Endothelial cell of umbilical vein (primary cell): ENCODE measurements at regions not wholly inside any gene's neighbourhood (a gene's known extent, or its start where the extent isn't known, plus 50 kb on each side); places are given as distances from the start of the nearest gene placed in this dataset.

Experiments
- BruUV-seq: library from RNA; stranded (reverse); fragments of 400-500 nt; replicated peaks from 2 replicates; lab custom pipeline; 2021; lab: Mats Ljungman, UMichigan
- CTCF ChIA-PET: fragments of 300-600, 350-600 bp; sonication (Branson Sonifier 250); formaldehyde crosslinking; loops from one replicate; lab custom pipeline; 2021; ENCODE audit warnings: antibody characterized with exemption, inconsistent platforms; lab: Charles Lee
- POLR2A ChIA-PET: fragments of 300-600, 350-600 bp; sonication (Branson Sonifier 250); formaldehyde crosslinking; loops from one replicate; lab custom pipeline; 2021; ENCODE audit warnings: antibody characterized with exemption, inconsistent platforms; lab: Charles Lee
- DNase-seq: peaks from one replicate; pipeline ENCODE4 v3.0.0-alpha.2; 2011; ENCODE audit warnings: low read depth, low spot score
- FAIRE-seq: peaks from 2 replicates; lab custom pipeline; 2011; peaks lifted over from hg19 to GRCh38; lab: Jason Lieb, UNC
- H2AFZ ChIP-seq: 2 replicates; pipeline ENCODE4 v1.6.0; 2012; ENCODE audit warnings: low read depth, low read length, control low read depth, inconsistent platforms
- H3K27ac ChIP-seq: 2 replicates; pipeline ENCODE4 v1.5.1; 2011; ENCODE audit warnings: low read depth, mild to moderate bottlenecking, control low read depth, low read length, moderate library complexity; ENCODE audit not compliant: insufficient read depth
- H3K27me3 ChIP-seq, 2 experiments: 2 replicates each; pipeline versions ENCODE4 v1.6.0 to v1.6.1; 2011; ENCODE audit warnings: low read length in 2 of 2, mixed read lengths in 1 of 2; ENCODE audit not compliant: control insufficient read depth in 2 of 2, insufficient read depth in 2 of 2
- H3K36me3 ChIP-seq, 2 experiments: 2 replicates in 1 of 2; 3 replicates in 1 of 2; pipeline ENCODE4 v1.5.1; 2011; ENCODE audit warnings: low read length in 2 of 2, mild to moderate bottlenecking in 1 of 2, moderate library complexity in 1 of 2; ENCODE audit not compliant: control insufficient read depth in 2 of 2, insufficient read depth in 2 of 2; ENCODE audit errors: extremely low read depth in 1 of 2
- H3K4me1 ChIP-seq: 3 replicates; pipeline ENCODE4 v1.5.1; 2011; ENCODE audit warnings: mild to moderate bottlenecking, low read length; ENCODE audit not compliant: control insufficient read depth, insufficient read depth; ENCODE audit errors: extremely low read depth
- H3K4me2 ChIP-seq: 2 replicates; pipeline ENCODE4 v1.6.1; 2011; ENCODE audit warnings: low read length, control low read depth, mixed read lengths; ENCODE audit not compliant: insufficient read depth
- H3K4me3 ChIP-seq, 3 experiments: fragments of 200-600 bp in 1 of 3; sonication (generic), shearing (Covaris generic) in 1 of 3; replicated peaks in 1 of 3; 2 replicates each; pipeline ENCODE4 v1.5.1; 2011 to 2016; ENCODE audit warnings: control low read depth in 3 of 3, low read length in 3 of 3, mild to moderate bottlenecking in 2 of 3, inconsistent platforms in 1 of 3, low read depth in 1 of 3, moderate library complexity in 1 of 3; ENCODE audit not compliant: insufficient read depth in 1 of 3
- H3K79me2 ChIP-seq: 2 replicates; pipeline ENCODE4 v1.6.0; 2012; ENCODE audit warnings: low read length, inconsistent platforms; ENCODE audit not compliant: control insufficient read depth, insufficient read depth
- H3K9ac ChIP-seq: replicated peaks from 2 replicates; pipeline ENCODE3; 2011; ENCODE audit warnings: low read length, control low read depth; ENCODE audit not compliant: insufficient read depth; ENCODE audit errors: extremely low read depth
- H3K9me1 ChIP-seq: replicated peaks from 3 replicates; pipeline ENCODE4 v1.6.0; 2011; ENCODE audit warnings: mild to moderate bottlenecking, low read length; ENCODE audit not compliant: control insufficient read depth, insufficient read depth; ENCODE audit errors: extremely low read depth
- H3K9me3 ChIP-seq: replicated peaks from 2 replicates; pipeline ENCODE4 v1.5.1; 2012; ENCODE audit warnings: low read length, inconsistent platforms; ENCODE audit not compliant: control insufficient read depth, insufficient read depth
- H4K20me1 ChIP-seq: replicated peaks from 2 replicates; pipeline ENCODE3; 2011; ENCODE audit warnings: mild to moderate bottlenecking, low read length; ENCODE audit not compliant: control insufficient read depth, insufficient read depth; ENCODE audit errors: extremely low read depth
- EZH2 ChIP-seq: IDR thresholded peaks from 2 replicates; pipeline ENCODE4 v1.6.1; 2012; ENCODE audit warnings: borderline replicate concordance, low read depth, mild to moderate bottlenecking, moderate library complexity, low read length, inconsistent platforms; ENCODE audit not compliant: severe bottlenecking
- FOS ChIP-seq: IDR thresholded peaks from 2 replicates; pipeline ENCODE4 v1.6.1; 2011; ENCODE audit warnings: mild to moderate bottlenecking, low read length, moderate library complexity, borderline replicate concordance; ENCODE audit not compliant: insufficient read depth
- GATA2 ChIP-seq: IDR thresholded peaks from 2 replicates; pipeline ENCODE4 v1.7.0; 2011; ENCODE audit warnings: low read depth, mild to moderate bottlenecking, moderate library complexity, mixed read lengths, low read length; ENCODE audit not compliant: insufficient read length, insufficient read depth
- JUN ChIP-seq: IDR thresholded peaks from 2 replicates; pipeline ENCODE4 v1.6.1; 2011; ENCODE audit warnings: borderline replicate concordance, low read depth; ENCODE audit not compliant: insufficient read length, insufficient read depth
- MAX ChIP-seq: IDR thresholded peaks from 2 replicates; pipeline ENCODE4 v1.6.1; 2011; ENCODE audit not compliant: insufficient read depth, insufficient read length
- MYC ChIP-seq: IDR thresholded peaks from one replicate; pipeline ENCODE4 v1.6.1; 2011; ENCODE audit warnings: mild to moderate bottlenecking, low read depth, low read length
- POLR2A ChIP-seq: IDR thresholded peaks from 2 replicates; pipeline ENCODE4 v1.6.1; 2012; ENCODE audit warnings: low read depth, mild to moderate bottlenecking, control low read depth, low read length
- POLR2AphosphoS5 ChIP-seq: IDR thresholded peaks from 2 replicates; pipeline ENCODE4 v1.6.1; 2012; ENCODE audit warnings: low read depth, mild to moderate bottlenecking, control low read depth, low read length, moderate library complexity; ENCODE audit not compliant: insufficient read depth
- dilution Hi-C: fragments of 300-500 bp; cut with MboI; formaldehyde crosslinking; loops from one replicate; pipeline ENCODE4 v1.15.0; 2019; ENCODE audit warnings: low sequenced_read_pairs; ENCODE audit not compliant: extremely low pct_ligation_motif_present
- intact Hi-C: fragments of 100-400 bp; cut with micrococcal nuclease; formaldehyde crosslinking; loops from one replicate; pipeline ENCODE4 v1.10.0; 2022
- TF ChIP-seq, protein P1 (sequence below), 2 donors: IDR thresholded peaks; 1 replicate in 1 of 2; 2 replicates in 1 of 2; pipeline ENCODE4 v1.5.1; 2011; ENCODE audit warnings: low read length in 2 of 2, mild to moderate bottlenecking in 2 of 2, moderate library complexity in 2 of 2, control low read depth in 1 of 2, inconsistent platforms in 1 of 2, low read depth in 1 of 2; ENCODE audit not compliant: insufficient read depth in 1 of 2; ENCODE audit errors: extremely low read depth in 1 of 2

DNA sequence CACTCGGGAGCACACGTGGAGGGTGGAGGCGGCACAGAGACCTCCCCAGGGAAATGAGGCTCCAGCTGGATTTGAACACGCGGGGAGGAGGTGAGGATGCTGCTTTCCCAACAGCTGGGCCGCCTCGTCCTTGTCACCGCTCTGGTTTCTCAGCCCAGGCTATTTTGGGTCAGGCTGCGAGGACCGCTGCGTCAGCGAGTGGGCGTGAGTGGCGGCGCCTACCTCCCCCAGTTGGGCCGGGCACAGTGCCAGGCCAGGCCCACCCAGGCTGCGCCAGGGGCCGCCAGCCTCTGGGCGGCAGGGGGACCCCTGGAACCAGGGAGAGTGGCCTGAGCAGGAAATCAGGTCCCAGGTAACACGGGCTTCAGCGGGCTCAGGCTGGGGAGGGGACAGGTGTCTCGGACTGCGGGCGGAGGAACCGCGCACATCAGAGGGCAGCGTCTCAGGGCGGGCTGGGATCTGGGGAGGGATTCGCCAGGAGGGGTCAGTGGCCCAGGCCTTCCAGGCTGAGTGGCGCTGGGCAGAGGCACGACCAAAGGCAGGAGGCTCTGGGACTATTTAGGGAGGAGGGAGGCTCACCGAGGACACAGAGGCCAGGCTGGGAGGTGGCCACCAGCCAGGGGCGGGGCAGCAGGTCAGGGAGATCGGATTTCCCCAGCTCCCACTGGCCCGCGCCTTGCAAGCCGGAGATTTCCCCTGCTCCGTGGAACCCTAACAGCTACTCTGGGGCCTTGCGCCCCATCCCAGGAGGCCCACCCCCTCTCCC lies 125.2 kb upstream of the RET start:
- intact Hi-C loops (no loop called here), dilution Hi-C loops (no loop called here)
- no peaks in the 10 kb centered on the region for H3K9me3 ChIP-seq
- TF ChIP-seq POLR2AphosphoS5 (no peak), MAX (no peak), JUN (no peak), POLR2A (no peak), FOS (no peak), MYC (no peak), GATA2 (no peak), EZH2 (no peak)
- TF ChIP-seq, protein P1, sequence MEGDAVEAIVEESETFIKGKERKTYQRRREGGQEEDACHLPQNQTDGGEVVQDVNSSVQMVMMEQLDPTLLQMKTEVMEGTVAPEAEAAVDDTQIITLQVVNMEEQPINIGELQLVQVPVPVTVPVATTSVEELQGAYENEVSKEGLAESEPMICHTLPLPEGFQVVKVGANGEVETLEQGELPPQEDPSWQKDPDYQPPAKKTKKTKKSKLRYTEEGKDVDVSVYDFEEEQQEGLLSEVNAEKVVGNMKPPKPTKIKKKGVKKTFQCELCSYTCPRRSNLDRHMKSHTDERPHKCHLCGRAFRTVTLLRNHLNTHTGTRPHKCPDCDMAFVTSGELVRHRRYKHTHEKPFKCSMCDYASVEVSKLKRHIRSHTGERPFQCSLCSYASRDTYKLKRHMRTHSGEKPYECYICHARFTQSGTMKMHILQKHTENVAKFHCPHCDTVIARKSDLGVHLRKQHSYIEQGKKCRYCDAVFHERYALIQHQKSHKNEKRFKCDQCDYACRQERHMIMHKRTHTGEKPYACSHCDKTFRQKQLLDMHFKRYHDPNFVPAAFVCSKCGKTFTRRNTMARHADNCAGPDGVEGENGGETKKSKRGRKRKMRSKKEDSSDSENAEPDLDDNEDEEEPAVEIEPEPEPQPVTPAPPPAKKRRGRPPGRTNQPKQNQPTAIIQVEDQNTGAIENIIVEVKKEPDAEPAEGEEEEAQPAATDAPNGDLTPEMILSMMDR (IDR thresholded peaks at IDR 0.05; ENCODE audit: extremely low read depth in 1 of 2, insufficient read depth in 1 of 2, low read depth in 1 of 2, low read length in 2 of 2): no peak
- no peak overlapping the region for H3K9ac ChIP-seq
- BruUV-seq: no TSS peak
- no peak for DNase-seq
- H3K27ac ChIP-seq: no peak overlapping the region
- POLR2A ChIA-PET: no interaction called here
- no peaks in the 10 kb centered on the region for H4K20me1 ChIP-seq
- H3K79me2 ChIP-seq: no peaks in the 10 kb centered on the region
- peaks cover 0 to 3% of the 10 kb centered on the region in 2 experiments for H3K27me3 ChIP-seq
- H3K4me1 ChIP-seq: no peaks in the 10 kb centered on the region
- no peak for FAIRE-seq
- no peak overlapping the region for H3K4me3 ChIP-seq
- H3K4me2 ChIP-seq: no peak overlapping the region
- CTCF ChIA-PET: no interaction called here
- H2AFZ ChIP-seq: no peak overlapping the region
- H3K36me3 ChIP-seq: no peaks in the 10 kb centered on the region
- no peaks in the 10 kb centered on the region for H3K9me1 ChIP-seq
